Hepatocyte (in vitro differentiated cells): ENCODE measurements at regions not wholly inside any gene's neighbourhood (a gene's known extent, or its start where the extent isn't known, plus 50 kb on each side); places are given as distances from the start of the nearest gene placed in this dataset.

ENCODE experiments used
- DNase-seq: peaks from one replicate; pipeline ENCODE4 v3.0.0-alpha.2; 2016; ENCODE audit warnings: low spot score
- H2AFZ ChIP-seq: fragments of 200-600 bp; sonication (generic); 2 replicates; pipeline ENCODE4 v1.6.0; 2016; ENCODE audit warnings: antibody characterized with exemption, mild to moderate bottlenecking
- H3K27ac ChIP-seq: fragments of 200-600 bp; sonication (generic); 2 replicates; pipeline ENCODE4 v1.5.1; 2016; ENCODE audit warnings: mild to moderate bottlenecking
- H3K27me3 ChIP-seq: fragments of 200-600 bp; sonication (generic); 2 replicates; pipeline ENCODE4 v1.6.1; 2016
- H3K36me3 ChIP-seq: fragments of 200-600 bp; sonication (generic); replicated peaks from 2 replicates; pipeline ENCODE4 v1.5.1; 2016; ENCODE audit warnings: low read depth; ENCODE audit not compliant: insufficient read depth
- H3K4me1 ChIP-seq: fragments of 200-600 bp; sonication (generic); 2 replicates; pipeline ENCODE4 v1.5.1; 2016; ENCODE audit warnings: mild to moderate bottlenecking, moderate library complexity; ENCODE audit not compliant: insufficient read depth
- H3K4me2 ChIP-seq: fragments of 200-600 bp; sonication (generic); 2 replicates; pipeline ENCODE4 v1.6.0; 2016
- H3K4me3 ChIP-seq: fragments of 200-600 bp; sonication (generic); 2 replicates; pipeline ENCODE4 v1.5.1; 2016; ENCODE audit warnings: mild to moderate bottlenecking
- H3K79me2 ChIP-seq: fragments of 200-600 bp; sonication (generic); 2 replicates; pipeline ENCODE4 v1.6.0; 2017; ENCODE audit warnings: mild to moderate bottlenecking
- H3K9me2 ChIP-seq: fragments of 200-600 bp; sonication (generic); replicated peaks from 2 replicates; pipeline ENCODE4 v1.6.0; 2017; ENCODE audit warnings: mild to moderate bottlenecking; ENCODE audit not compliant: insufficient read depth
- H3K9me3 ChIP-seq: fragments of 200-600 bp; sonication (generic); 2 replicates; pipeline ENCODE4 v1.5.1; 2016; ENCODE audit warnings: low read depth, mild to moderate bottlenecking
- H4K20me1 ChIP-seq: fragments of 200-600 bp; sonication (generic); 2 replicates; pipeline ENCODE4 v1.6.0; 2016; ENCODE audit warnings: mild to moderate bottlenecking; ENCODE audit not compliant: insufficient read depth, poor library complexity, severe bottlenecking
- EZH2 ChIP-seq: fragments of 200-600 bp; sonication (generic); IDR thresholded peaks from 2 replicates; pipeline ENCODE4 v1.6.1; 2016; ENCODE audit warnings: antibody characterized with exemption, mild to moderate bottlenecking, borderline replicate concordance
- EZH2phosphoT487 ChIP-seq: fragments of 200-600 bp; sonication (generic); IDR thresholded peaks from one replicate; pipeline ENCODE4 v1.6.1; 2018; ENCODE audit warnings: antibody characterized with exemption, mild to moderate bottlenecking, low read depth, moderate library complexity; ENCODE audit not compliant: unreplicated experiment, severe bottlenecking
- WGBS: methylation state at CpG from one replicate; pipeline ENCODE4 v1.1.6; 2016; ENCODE audit warnings: low lambda C conversion rate; ENCODE audit errors: missing lambda C conversion rate; 5-methylcytosine and 5-hydroxymethylcytosine counted together
- TF ChIP-seq, protein P1 (sequence below): fragments of 200-600 bp; sonication (generic); IDR thresholded peaks from 2 replicates; pipeline ENCODE4 v1.5.1; 2016; ENCODE audit warnings: antibody characterized with exemption, mild to moderate bottlenecking; ENCODE audit not compliant: poor library complexity

DNA sequence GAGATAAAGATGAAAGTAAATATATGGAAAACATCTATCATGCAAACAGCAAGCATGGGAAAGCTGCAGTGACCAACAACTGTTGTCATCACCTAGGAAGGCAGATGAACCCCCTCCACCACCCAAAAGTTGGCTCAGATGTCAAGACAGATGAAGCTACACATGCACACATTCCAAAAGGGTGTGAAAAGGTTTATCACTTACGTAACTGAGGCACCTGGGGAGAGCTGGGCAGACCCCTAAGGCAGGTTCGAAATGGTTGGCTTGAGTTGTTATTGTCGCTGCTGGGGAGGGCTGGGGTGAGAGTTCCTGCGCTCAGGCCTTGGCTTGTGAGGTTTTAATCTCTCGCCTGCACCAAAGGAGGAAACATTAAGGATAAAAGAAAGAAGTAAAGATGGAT lies 355.1 kb upstream of the CHRM3 start:
- TF ChIP-seq EZH2 (no peak), EZH2phosphoT487 (no peak)
- TF ChIP-seq, protein P1, sequence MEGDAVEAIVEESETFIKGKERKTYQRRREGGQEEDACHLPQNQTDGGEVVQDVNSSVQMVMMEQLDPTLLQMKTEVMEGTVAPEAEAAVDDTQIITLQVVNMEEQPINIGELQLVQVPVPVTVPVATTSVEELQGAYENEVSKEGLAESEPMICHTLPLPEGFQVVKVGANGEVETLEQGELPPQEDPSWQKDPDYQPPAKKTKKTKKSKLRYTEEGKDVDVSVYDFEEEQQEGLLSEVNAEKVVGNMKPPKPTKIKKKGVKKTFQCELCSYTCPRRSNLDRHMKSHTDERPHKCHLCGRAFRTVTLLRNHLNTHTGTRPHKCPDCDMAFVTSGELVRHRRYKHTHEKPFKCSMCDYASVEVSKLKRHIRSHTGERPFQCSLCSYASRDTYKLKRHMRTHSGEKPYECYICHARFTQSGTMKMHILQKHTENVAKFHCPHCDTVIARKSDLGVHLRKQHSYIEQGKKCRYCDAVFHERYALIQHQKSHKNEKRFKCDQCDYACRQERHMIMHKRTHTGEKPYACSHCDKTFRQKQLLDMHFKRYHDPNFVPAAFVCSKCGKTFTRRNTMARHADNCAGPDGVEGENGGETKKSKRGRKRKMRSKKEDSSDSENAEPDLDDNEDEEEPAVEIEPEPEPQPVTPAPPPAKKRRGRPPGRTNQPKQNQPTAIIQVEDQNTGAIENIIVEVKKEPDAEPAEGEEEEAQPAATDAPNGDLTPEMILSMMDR = no peak
- no peaks in the 10 kb centered on the region for H3K27me3 ChIP-seq
- no peaks in the 10 kb centered on the region for H3K9me2 ChIP-seq
- no peak for DNase-seq
- WGBS = 81% methylated on average over 5 of the region's 5 CpGs
- no peak overlapping the region for H3K27ac ChIP-seq
- H3K4me3 ChIP-seq = no peak overlapping the region
- no peak overlapping the region for H2AFZ ChIP-seq
- H3K4me2 ChIP-seq = no peak overlapping the region
- no peaks in the 10 kb centered on the region for H3K79me2 ChIP-seq
- H3K36me3 ChIP-seq = no peaks in the 10 kb centered on the region
- H3K9me3 ChIP-seq = no peaks in the 10 kb centered on the region
- H3K4me1 ChIP-seq = no peaks in the 10 kb centered on the region
- no peaks in the 10 kb centered on the region for H4K20me1 ChIP-seq

DNA sequence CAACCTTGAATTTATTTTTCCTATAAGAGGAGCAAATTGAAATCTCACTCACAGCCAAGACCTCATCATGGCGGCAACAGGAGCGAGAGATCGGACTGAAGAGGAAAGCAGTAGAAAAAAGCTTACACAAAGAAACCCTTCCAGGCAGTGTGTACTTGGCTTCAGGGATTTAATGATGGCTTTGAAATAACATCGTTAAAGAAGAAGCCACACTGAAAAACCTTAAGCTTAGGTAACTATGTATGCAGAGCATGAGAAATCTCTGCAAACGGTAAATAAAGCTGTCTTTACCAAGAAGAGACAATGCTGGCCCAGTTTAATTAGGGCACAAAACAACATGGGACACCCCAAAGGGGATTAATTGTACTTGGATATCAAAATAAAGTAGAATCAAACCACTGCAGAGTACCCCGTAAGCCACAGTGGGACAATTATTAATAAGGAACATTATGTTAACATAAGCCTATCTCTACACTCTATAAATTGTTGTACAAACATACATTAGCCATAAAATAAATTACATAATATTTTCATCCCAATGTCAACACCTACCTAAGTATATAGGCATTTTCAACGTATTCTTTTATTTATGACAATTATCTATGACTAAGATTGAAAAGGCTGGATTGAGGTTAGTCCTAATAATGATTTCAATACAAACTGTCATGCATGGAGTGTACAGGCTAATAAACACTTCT lies 360.2 kb upstream of the CHRM3 start:
- H2AFZ ChIP-seq = no peak overlapping the region
- no peaks in the 10 kb centered on the region for H3K27me3 ChIP-seq
- DNase-seq = no peak
- H4K20me1 ChIP-seq = no peaks in the 10 kb centered on the region
- H3K4me1 ChIP-seq = no peaks in the 10 kb centered on the region
- no peak overlapping the region for H3K27ac ChIP-seq
- H3K9me3 ChIP-seq = no peaks in the 10 kb centered on the region
- H3K9me2 ChIP-seq = no peaks in the 10 kb centered on the region
- H3K4me3 ChIP-seq = no peak overlapping the region
- H3K36me3 ChIP-seq = no peaks in the 10 kb centered on the region
- no peak for TF ChIP-seq EZH2phosphoT487
- no peak for TF ChIP-seq EZH2
- TF ChIP-seq, protein P1 = no peak
- no peak overlapping the region for H3K4me2 ChIP-seq
- WGBS = 81% methylated on average over 7 of the region's 7 CpGs
- H3K79me2 ChIP-seq = no peaks in the 10 kb centered on the region

DNA sequence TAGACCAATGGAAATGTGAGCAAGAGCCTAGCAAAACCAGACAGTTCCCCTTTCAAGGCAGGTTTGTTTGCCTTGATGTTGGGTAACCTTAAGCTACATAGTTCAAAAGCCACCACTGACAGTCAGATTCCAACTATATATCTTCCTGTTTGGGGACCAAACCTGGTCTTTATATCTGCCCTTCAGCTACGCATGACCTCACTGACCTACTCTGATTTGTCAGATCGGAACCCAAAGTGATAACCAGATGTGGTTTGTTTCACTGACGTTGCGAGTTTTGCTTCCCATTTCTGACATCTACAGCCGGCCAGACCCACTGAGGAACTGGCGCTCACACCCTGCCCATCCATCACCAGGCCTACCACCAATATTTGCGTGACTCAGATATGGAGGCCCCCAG lies 361.1 kb upstream of the CHRM3 start:
- TF ChIP-seq EZH2phosphoT487 (no peak), EZH2 (no peak)
- TF ChIP-seq, protein P1 = no peak
- Histone ChIP-seq H3K9me3 (no peaks in the 10 kb centered on the region), H4K20me1 (no peaks in the 10 kb centered on the region), H3K27ac (no peak overlapping the region), H3K4me1 (no peaks in the 10 kb centered on the region), H2AFZ (no peak overlapping the region), H3K9me2 (no peaks in the 10 kb centered on the region), H3K27me3 (no peaks in the 10 kb centered on the region), H3K4me3 (no peak overlapping the region), H3K79me2 (no peaks in the 10 kb centered on the region), H3K4me2 (no peak overlapping the region), H3K36me3 (no peaks in the 10 kb centered on the region)
- DNase-seq = no peak
- 93% methylated on average over 7 of the region's 7 CpGs for WGBS
